NCI-H226 (cell line): ENCODE measurements at regions not wholly inside any gene's neighbourhood (a gene's known extent, or its start where the extent isn't known, plus 50 kb on each side); places are given as distances from the start of the nearest gene placed in this dataset.
A peak's percentile ranks its signal among the peaks of the same experiment; 100 is the strongest.
"Not testable (repeated sequence)": the region's sequence is repeated elsewhere in the genome, so short reads cannot be mapped to it uniquely, and the experiment has no call there.

Source experiments
- DNase-seq: peaks from one replicate; pipeline ENCODE4 v3.0.0-alpha.2; 2015

DNA sequence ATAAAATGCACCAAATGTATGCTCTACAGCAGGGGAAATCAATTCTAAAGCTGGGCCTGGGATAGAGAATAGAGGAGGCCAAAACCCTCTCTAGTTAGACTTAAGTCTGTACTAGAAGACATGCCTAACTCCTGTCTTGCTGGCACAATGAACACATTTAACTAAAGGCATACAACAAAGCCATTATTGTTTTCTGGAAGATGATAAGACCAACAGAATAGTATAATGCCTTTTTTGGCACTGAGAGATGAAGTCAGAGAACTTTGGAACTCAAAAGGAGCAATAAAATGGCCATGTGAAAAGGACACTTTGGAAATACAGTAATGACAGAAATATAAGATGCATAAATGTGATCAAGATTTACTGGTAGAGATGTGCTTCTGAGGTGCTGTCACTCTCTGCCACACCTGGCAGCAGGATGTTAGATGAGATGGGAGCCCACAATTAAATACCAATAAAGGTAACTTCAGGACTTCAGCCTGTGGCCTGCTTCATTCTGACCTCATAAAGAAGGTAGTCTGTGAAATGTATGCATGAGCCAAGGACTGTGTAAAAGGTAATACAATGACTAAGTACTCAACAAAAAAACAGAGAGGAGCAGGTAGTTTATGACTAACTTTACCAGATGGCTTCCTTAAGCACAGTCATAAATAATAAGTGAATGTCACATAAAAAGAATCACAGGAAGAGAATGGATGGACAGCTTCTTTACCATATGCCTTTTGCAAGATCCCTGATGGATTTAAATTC is 333.4 kb downstream of the BCKDHB start:
- no peak for DNase-seq

DNA sequence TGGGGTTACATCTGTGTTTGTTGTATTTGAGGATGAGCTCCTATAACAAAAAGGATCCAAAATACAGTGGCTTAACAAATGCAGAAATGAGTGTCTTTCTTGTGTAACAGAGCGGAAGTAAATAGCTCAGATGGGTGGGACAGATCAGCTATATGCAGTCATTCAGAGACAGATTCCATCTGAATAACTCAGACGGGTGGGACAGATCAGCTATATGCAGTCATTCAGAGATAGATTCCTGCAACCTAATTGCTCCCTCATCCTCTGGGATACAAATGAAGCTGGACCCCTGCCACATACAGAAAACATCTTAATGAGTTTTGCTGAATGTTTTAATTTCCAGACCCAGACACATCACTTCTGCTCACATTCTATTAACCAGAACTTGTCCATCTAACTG is 332.3 kb downstream of the BCKDHB start:
- peak; percentile 78 for DNase-seq

DNA sequence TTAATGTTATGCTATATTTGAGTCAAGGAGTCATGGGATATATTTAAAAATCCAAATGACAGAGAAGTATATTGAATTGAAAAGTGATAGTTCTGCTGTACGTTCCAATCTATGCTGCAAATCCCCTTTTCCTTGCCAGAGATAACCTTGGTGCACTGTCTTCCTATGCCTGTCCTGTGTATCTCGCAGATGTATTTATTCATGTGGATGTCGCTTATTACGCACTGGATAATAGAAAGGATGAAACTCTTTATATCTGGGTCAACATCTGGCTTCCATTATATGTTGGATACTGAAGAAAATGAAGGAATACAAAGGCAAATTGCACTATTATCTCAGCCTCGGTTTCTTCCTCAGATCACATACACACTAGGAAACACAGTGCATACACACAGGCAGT is 331.3 kb downstream of the BCKDHB start:
- no peak for DNase-seq

DNA sequence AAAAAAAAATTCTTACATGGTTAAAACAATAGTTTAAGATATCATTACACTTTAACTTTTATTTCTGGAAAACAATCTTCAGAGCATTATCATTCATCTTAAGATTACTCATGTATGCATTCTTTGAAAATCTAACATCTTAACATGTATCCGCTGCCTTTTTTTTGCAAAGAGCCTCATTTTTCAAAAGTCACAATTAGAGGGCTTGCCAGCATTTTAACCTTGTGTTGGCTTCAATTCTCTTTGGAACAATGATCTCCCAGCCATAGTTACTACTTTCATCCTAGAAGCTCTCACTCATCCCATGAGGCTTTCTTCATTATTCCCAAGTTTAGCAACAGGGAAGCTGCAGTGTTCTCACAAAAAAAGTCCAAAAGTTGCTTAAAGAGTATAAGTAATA is 330.8 kb downstream of the BCKDHB start:
- no peak for DNase-seq

DNA sequence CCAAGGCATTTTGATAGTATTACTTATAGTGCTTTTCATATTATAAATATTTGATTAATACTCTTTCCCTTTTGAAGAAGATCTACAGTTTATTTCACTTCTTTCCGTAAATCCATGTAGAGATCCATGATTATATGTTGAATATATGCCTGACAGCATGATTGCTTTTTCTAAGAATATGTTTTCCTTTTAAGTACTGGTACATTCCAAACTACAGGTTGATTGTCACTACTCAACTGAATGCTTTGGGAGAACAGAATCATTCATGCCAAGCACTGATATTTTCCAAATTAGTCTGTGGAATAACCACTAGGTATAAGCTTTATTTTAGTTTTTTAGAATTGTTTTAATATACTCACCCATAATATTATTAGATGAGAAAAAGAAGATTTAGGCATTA is 330.2 kb downstream of the BCKDHB start:
- no peak for DNase-seq

DNA sequence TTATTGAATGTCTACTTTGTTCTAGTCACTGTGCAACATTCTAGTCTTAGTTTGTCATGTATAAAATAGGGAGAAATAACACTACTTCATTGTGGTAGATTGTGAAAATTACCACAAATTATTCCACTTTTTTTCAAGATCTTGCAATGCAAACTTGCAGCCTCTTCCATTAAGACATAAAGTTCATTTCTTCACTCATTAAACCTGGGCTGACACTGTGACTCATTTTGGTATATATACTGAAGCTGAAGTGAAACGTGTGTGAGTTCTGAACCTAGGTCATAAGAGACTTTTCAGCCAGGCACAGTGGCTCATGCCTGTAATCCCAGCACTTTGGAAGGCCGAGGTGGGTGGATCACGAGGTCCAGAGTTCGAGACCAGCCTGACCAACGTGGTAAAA is 329.0 kb downstream of the BCKDHB start:
- DNase-seq: no peak

DNA sequence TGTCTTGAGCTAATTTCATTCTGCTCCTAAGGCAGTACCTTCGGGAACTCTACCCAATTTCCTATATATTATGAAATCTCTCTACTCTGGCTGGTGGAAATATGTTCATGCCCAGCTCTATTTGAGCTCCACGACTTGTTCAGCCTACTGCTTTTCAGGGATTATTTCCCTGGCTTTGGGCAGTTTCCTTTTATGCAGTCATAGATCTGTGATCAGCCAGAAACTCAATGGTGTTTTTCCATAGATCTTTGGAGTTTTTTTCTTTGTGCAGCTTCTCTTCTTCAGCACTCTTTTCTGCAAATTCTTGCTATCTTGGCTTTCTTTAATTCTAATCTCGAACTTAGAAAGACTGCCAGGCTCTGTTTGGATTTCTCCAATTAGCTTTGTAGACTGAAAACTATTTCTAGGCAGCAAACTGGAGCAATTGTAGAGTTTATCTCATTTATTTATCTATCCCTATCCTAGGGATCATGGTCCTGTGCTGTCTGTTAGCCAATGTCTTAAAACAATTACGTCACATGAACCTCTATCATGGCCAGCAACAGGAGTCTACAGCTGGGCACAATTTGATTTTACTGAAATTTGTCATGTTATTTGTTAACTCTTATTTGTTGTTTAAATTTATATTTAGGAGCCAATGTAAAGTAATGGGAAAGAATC is 328.4 kb downstream of the BCKDHB start:
- no peak for DNase-seq

DNA sequence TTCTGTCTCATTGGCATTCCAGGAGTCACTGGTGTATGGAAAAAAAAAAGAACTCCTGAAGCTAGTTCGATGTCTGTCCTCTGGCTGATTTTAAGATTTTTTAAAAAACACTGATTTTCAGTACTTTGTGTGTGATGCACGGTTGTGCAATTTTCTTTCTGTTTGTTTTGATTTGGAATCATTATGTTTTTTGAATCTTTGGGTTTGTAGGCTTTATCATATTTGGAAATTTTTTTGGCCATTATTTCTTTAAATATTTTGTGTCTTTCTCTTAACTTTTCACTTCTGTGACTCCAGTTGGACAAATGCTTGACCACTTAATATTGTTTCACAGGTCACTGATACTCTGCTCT is 327.2 kb downstream of the BCKDHB start:
- DNase-seq: no peak

DNA sequence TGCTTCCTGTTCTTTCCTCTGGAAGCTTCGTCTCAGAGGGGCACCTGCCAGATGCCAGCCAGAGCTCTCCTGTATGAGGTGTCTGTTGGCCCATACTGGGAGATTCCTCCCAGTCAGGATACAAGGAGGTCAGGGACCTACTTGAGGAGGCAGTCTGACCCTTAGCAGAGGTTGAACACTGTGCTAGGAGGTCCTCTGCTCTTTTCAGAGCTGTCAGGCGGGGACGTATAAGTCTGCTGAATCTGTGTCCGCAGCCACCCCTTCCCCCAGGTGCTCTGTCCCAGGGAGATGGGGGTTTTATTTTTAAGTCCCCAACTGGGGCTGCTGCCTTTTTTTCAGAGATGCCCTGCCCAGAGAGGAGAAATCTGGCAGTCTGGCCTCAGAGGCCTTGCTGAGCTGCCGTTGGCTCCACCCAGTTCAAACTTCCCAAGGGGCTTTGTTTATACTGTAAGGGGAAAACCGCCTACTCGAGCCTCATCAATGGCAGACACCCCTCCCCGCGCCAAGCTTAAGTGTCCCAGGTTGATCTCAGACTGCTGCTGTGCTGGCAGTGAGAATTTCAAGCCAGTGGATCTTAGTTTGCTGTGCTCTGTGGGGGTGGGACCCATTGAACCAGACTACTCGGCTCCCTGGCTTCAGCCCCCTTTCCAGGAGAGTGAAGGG is 326.7 kb downstream of the BCKDHB start:
- no peak for DNase-seq

DNA sequence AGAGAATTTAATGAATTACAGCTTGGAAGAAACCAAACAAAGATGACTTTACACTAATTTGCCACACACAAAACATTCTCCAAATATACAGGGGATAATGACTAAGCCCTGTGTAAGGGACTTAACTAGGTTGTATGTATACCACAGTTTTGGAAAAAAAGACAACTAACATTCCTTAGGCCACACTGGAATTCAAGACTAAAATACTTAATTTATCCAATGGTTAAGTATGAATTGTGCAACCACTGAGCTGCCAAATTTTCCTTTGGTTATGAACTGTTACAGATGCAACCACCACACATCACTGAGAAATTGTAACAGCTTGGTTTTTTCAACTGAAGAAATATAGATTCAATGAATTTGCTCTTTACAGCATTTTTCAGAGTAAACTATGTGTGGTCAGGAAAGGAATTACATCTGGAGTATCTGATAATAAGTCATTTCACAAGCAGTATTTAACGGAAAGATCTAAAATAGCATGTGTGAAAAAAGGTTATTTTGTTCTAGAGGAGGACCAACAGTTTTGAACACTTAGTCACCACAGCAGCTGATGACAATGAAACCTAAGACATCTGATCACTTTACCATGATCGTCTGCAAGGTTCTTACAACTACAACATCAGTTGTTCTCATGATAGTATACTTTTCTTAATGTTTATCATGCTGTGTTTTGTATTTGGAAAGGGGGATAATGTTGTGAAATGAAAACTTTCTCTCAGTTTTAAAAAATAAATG is 318.8 kb downstream of the BCKDHB start:
- peak; percentile 17 for DNase-seq

DNA sequence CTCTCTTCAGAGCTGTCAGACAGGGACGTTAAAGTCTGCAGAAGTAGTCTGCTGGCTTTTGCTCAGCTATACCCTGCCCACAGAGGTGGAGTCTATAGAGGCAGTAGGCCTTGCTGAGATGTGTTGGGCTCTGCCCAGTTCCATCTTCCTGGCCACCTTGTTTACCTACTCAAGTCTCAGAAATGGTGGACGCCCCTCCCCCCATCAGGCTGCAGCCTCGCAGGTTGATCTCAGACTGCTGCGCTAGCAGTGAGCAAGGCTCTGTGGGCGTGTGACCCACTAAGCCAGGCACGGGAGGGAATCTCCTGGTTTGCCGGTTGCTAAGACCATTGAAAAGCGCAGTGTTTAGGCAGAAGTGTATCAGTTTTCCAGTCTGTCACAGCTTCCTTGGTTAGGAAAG is 305.0 kb downstream of the BCKDHB start:
- DNase-seq: no peak

DNA sequence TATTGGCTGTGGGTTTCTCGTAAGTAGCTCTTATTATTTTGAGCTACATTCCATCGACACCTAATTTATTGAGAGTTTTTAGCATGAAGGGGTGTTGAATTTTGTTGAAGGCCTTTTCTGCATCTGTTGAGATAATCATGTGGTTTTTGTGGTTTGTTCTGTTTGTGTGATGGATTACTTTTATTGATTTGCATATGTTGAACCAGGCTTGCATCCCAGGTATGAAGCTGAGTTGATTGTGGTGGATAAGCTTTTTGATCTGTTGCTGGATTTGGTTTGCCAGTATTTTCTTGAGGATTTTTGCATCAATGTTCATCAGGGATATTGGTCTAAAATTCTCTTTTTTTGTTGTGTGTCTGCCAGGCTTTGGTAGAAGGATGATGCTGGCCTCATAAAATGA is 301.5 kb downstream of the BCKDHB start:
- not testable (repeated sequence) for DNase-seq

DNA sequence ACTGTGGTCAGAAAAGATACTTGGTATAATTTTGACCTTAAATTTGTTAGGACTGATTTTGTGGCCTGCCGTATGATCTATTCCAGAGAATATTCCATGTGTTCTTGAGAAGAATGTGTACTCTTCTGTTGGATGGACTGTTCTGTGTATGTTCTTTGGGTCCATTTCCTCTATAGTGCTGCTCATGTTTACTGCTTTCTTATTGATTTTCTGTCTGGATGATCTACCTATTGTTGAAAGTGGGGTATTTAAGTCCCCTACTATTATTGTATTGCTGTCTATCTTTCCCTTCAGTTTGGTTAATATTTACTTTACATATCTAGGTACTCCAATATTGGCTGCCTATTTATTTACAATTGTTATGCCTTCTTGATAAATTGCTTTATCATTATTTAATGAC is 298.4 kb downstream of the BCKDHB start:
- no peak for DNase-seq

DNA sequence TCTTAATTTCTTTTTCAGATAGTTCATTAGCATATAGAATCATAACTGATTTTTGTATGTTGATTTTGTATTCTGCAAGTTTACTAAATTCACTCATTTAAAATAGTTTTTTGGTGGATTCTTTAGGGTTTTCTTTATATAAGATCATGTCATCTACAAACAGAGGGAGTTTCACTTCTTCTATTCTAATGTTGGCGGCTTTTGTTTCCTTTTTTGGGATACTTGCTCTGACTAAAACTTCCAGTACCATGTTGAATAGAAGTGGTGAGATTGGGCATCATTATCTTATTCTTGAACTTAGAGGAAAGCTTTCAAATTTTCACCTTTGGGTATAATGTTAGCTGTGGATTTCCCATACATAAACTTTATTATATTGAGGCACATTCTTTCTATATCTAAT is 296.9 kb downstream of the BCKDHB start:
- DNase-seq: no peak

DNA sequence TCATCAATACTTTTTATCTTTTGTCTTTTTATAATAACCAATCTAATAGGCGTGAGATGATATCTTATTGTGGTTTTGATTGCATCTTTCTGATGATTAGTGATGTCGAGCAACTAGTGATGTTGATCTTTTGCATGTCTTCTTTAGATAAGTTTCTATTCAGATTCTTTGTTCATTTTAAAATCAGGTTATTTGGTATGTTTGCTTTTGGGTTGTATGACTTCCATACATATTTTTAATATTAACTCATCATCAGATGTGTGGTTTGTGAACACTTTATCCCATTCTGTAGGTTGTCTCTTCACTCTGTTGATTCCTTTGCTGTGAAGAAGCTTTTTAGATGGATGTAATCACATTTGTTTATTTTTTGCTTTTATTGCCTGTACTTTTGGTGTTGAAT is 295.8 kb downstream of the BCKDHB start:
- DNase-seq: no peak
